ENCODE measurements at regions not wholly inside any gene's neighbourhood (a gene's known extent, or its start where the extent isn't known, plus 50 kb on each side); places are given as distances from the start of the nearest gene placed in this dataset.

- no peak overlapping the region for H3K9ac ChIP-seq (ENCODE audit: low read length)
- H3K27me3 ChIP-seq (ENCODE audit: low read length) = no peaks in the 10 kb centered on the region
- DNase-seq = no peak
- H3K27ac ChIP-seq (ENCODE audit: low read length) = no peak overlapping the region
- no peaks in the 10 kb centered on the region for H3K9me3 ChIP-seq (ENCODE audit: low read length)
- H4K20me1 ChIP-seq (ENCODE audit: insufficient read depth, low read depth, low read length) = no peaks in the 10 kb centered on the region
- peak overlapping the region; percentile 39; the same call in 1 of the 2 replicates for H2AFZ ChIP-seq (ENCODE audit: low read length)
- H3K9me2 ChIP-seq (replicated peaks; ENCODE audit: insufficient read depth, low read length) = no peaks in the 10 kb centered on the region
- H3K4me2 ChIP-seq (ENCODE audit: low read depth, low read length, poor library complexity, severe bottlenecking) = no peak overlapping the region
- H3K4me1 ChIP-seq (ENCODE audit: low read length) = peaks cover 59% of the 10 kb centered on the region
- H3K4me3 ChIP-seq (ENCODE audit: low read length) = no peak overlapping the region
- H3K36me3 ChIP-seq (ENCODE audit: insufficient read depth, low read length) = no peaks in the 10 kb centered on the region
- H3K79me2 ChIP-seq (ENCODE audit: low read length) = no peaks in the 10 kb centered on the region
Observed at GRCh38 chr16:47956916-47957315, 198.9 kb downstream of the ABCC12 start.

- Histone ChIP-seq H3K9me3 (ENCODE audit: low read length) (no peaks in the 10 kb centered on the region), H3K27me3 (ENCODE audit: low read length) (no peaks in the 10 kb centered on the region), H2AFZ (ENCODE audit: low read length) (no peak overlapping the region), H3K4me1 (ENCODE audit: low read length) (peaks cover 19% of the 10 kb centered on the region), H3K4me2 (ENCODE audit: low read depth, low read length, poor library complexity, severe bottlenecking) (no peak overlapping the region), H4K20me1 (ENCODE audit: insufficient read depth, low read depth, low read length) (no peaks in the 10 kb centered on the region), H3K36me3 (ENCODE audit: insufficient read depth, low read length) (no peaks in the 10 kb centered on the region), H3K79me2 (ENCODE audit: low read length) (no peaks in the 10 kb centered on the region), H3K9ac (ENCODE audit: low read length) (no peak overlapping the region), H3K27ac (ENCODE audit: low read length) (no peak overlapping the region), H3K9me2 (replicated peaks; ENCODE audit: insufficient read depth, low read length) (no peaks in the 10 kb centered on the region), H3K4me3 (ENCODE audit: low read length) (no peak overlapping the region)
- DNase-seq = no peak
Observed at GRCh38 chr16:47949714-47950113, 206.1 kb downstream of the ABCC12 start.

DNA sequence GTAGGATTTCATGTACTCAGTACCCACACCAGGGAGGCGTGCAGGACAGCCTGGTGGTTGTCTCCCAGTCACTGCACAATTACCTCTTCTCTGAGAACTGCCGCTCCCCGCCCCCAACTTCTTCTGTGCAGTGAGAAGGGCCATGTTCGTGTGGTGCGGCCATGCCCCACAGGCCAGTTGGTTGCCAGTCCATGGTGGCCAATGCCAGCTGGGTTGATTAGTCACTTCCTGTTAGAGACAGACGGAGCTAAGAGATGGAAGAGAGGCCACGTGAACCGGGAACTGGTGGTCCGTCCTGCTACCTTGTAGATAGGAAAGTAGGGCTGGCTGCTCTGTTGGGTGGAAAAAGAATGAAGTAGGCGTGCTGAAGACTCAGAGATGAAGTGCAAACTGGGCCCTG lies 206.5 kb downstream of the ABCC12 start:
- no peaks in the 10 kb centered on the region for H3K9me3 ChIP-seq (ENCODE audit: low read length)

GRCh38 chr16:47947723-47948122 lies 208.1 kb downstream of the ABCC12 start:
- no peak overlapping the region for H3K9ac ChIP-seq (ENCODE audit: low read length)
- no peak for DNase-seq
- no peaks in the 10 kb centered on the region for H3K36me3 ChIP-seq (ENCODE audit: insufficient read depth, low read length)
- H3K4me3 ChIP-seq (ENCODE audit: low read length) = no peak overlapping the region
- no peaks in the 10 kb centered on the region for H4K20me1 ChIP-seq (ENCODE audit: insufficient read depth, low read depth, low read length)
- H3K9me3 ChIP-seq (ENCODE audit: low read length) = no peaks in the 10 kb centered on the region
- no peak overlapping the region for H2AFZ ChIP-seq (ENCODE audit: low read length)
- H3K27me3 ChIP-seq (ENCODE audit: low read length) = no peaks in the 10 kb centered on the region
- H3K27ac ChIP-seq (ENCODE audit: low read length) = no peak overlapping the region
- H3K4me1 ChIP-seq (ENCODE audit: low read length) = peaks cover 12% of the 10 kb centered on the region
- H3K4me2 ChIP-seq (ENCODE audit: low read depth, low read length, poor library complexity, severe bottlenecking) = no peak overlapping the region
- no peaks in the 10 kb centered on the region for H3K79me2 ChIP-seq (ENCODE audit: low read length)
- H3K9me2 ChIP-seq (replicated peaks; ENCODE audit: insufficient read depth, low read length) = no peaks in the 10 kb centered on the region

More for the DNA sequence above, 206.5 kb downstream of the ABCC12 start:
- Histone ChIP-seq H2AFZ (ENCODE audit: low read length) (no peak overlapping the region), H4K20me1 (ENCODE audit: insufficient read depth, low read depth, low read length) (no peaks in the 10 kb centered on the region), H3K27me3 (ENCODE audit: low read length) (no peaks in the 10 kb centered on the region), H3K79me2 (ENCODE audit: low read length) (no peaks in the 10 kb centered on the region), H3K9ac (ENCODE audit: low read length) (no peak overlapping the region), H3K36me3 (ENCODE audit: insufficient read depth, low read length) (no peaks in the 10 kb centered on the region), H3K4me3 (ENCODE audit: low read length) (no peak overlapping the region), H3K4me1 (ENCODE audit: low read length) (peaks cover 19% of the 10 kb centered on the region), H3K4me2 (ENCODE audit: low read depth, low read length, poor library complexity, severe bottlenecking) (no peak overlapping the region), H3K9me2 (replicated peaks; ENCODE audit: insufficient read depth, low read length) (no peaks in the 10 kb centered on the region), H3K27ac (ENCODE audit: low read length) (no peak overlapping the region)
- DNase-seq = no peak

DNA sequence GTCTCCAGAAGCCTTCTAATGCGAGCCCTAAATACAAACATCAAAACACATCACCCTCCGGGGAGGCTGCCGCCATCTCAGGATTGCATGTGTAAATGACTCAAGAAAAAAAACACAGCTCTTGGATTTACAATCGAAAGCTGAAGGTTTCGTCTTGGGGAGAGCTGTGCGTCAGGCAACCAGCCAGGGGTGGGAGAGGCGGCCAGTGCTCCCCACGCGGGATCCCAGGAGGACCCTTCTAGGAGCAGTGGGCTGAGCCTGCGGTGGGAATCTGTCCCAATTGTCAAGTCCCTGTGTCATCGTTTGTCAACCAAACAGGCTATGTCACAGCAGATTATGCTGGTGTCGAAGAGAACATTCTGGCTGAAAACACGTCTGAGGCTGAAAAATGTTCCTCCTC lies 209.7 kb downstream of the ABCC12 start:
- Histone ChIP-seq H3K27me3 (ENCODE audit: low read length) (no peaks in the 10 kb centered on the region), H3K4me1 (ENCODE audit: low read length) (no peaks in the 10 kb centered on the region; the same call in 1 of the 2 replicates), H2AFZ (ENCODE audit: low read length) (no peak overlapping the region), H3K36me3 (ENCODE audit: insufficient read depth, low read length) (no peaks in the 10 kb centered on the region), H3K9me2 (replicated peaks; ENCODE audit: insufficient read depth, low read length) (no peaks in the 10 kb centered on the region), H4K20me1 (ENCODE audit: insufficient read depth, low read depth, low read length) (no peaks in the 10 kb centered on the region), H3K4me2 (ENCODE audit: low read depth, low read length, poor library complexity, severe bottlenecking) (no peak overlapping the region), H3K9ac (ENCODE audit: low read length) (no peak overlapping the region), H3K9me3 (ENCODE audit: low read length) (no peaks in the 10 kb centered on the region), H3K4me3 (ENCODE audit: low read length) (no peak overlapping the region), H3K79me2 (ENCODE audit: low read length) (no peaks in the 10 kb centered on the region), H3K27ac (ENCODE audit: low read length) (no peak overlapping the region)
- DNase-seq = no peak

DNA sequence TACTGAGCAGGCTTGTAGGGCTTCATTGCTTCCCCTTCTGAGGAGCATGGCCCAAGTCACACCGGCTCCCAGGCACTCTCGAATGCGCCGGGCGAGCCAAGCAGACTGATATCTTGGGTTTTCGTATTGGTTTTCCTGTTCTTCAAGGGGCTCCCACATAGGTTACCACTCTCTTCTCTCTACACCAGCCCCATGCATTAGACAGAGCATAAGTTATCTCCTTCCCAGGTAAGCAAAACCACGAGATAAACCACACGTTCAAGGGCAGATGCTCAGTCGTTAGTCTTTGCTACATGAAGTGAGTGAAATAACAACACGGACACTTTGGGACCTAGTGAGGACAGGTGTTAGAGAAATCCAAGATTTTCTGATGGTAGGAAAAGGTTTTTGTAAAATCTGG lies 211.2 kb downstream of the ABCC12 start:
- no peaks in the 10 kb centered on the region for H3K9me3 ChIP-seq (ENCODE audit: low read length)
- H3K4me3 ChIP-seq (ENCODE audit: low read length) = no peak overlapping the region
- no peaks in the 10 kb centered on the region for H3K9me2 ChIP-seq (replicated peaks; ENCODE audit: insufficient read depth, low read length)
- H3K9ac ChIP-seq (ENCODE audit: low read length) = no peak overlapping the region
- no peak for DNase-seq
- H3K4me2 ChIP-seq (ENCODE audit: low read depth, low read length, poor library complexity, severe bottlenecking) = no peak overlapping the region
- no peaks in the 10 kb centered on the region for H3K36me3 ChIP-seq (ENCODE audit: insufficient read depth, low read length)
- no peaks in the 10 kb centered on the region for H3K79me2 ChIP-seq (ENCODE audit: low read length)
- H2AFZ ChIP-seq (ENCODE audit: low read length) = no peak overlapping the region
- no peak overlapping the region for H3K27ac ChIP-seq (ENCODE audit: low read length)
- H4K20me1 ChIP-seq (ENCODE audit: insufficient read depth, low read depth, low read length) = no peaks in the 10 kb centered on the region
- H3K27me3 ChIP-seq (ENCODE audit: low read length) = no peaks in the 10 kb centered on the region
- H3K4me1 ChIP-seq (ENCODE audit: low read length) = peaks cover 9% of the 10 kb centered on the region

- Histone ChIP-seq H3K79me2 (ENCODE audit: low read length) (no peaks in the 10 kb centered on the region), H4K20me1 (ENCODE audit: insufficient read depth, low read depth, low read length) (no peaks in the 10 kb centered on the region), H3K4me3 (ENCODE audit: low read length) (no peak overlapping the region), H3K27me3 (ENCODE audit: low read length) (no peaks in the 10 kb centered on the region), H3K27ac (ENCODE audit: low read length) (no peak overlapping the region), H3K9me3 (ENCODE audit: low read length) (no peaks in the 10 kb centered on the region), H3K4me1 (ENCODE audit: low read length) (peaks cover 10% of the 10 kb centered on the region), H3K9me2 (replicated peaks; ENCODE audit: insufficient read depth, low read length) (no peaks in the 10 kb centered on the region), H3K9ac (ENCODE audit: low read length) (no peak overlapping the region), H3K4me2 (ENCODE audit: low read depth, low read length, poor library complexity, severe bottlenecking) (no peak overlapping the region), H2AFZ (ENCODE audit: low read length) (no peak overlapping the region), H3K36me3 (ENCODE audit: insufficient read depth, low read length) (no peaks in the 10 kb centered on the region)
- DNase-seq = no peak
Observed at GRCh38 chr16:47943235-47943634, 212.6 kb downstream of the ABCC12 start.

DNA sequence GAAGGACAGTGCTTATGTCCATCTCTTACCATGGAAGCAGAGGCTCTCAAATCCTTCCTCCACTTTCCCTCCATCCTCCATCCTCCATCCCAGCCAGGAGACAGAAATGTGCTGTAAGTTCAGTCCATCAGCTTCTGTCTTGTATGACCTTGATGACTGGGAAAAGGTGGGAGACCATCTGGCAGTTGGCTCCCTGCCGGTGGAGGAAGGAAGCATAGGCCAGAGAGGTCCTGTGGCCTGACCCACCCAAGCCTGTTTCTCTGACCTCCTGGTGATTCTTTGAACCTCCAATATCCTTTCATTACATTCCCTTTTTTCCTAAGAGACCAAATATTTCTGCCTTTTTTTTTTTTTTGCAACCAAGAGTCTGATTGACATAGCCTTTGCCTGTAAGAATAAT lies 215.3 kb downstream of the ABCC12 start:
- no peak overlapping the region for H3K9ac ChIP-seq (ENCODE audit: low read length)
- H3K27me3 ChIP-seq (ENCODE audit: low read length) = no peaks in the 10 kb centered on the region
- H3K4me1 ChIP-seq (ENCODE audit: low read length) = peaks cover 10% of the 10 kb centered on the region
- no peak overlapping the region for H3K4me2 ChIP-seq (ENCODE audit: low read depth, low read length, poor library complexity, severe bottlenecking)
- no peaks in the 10 kb centered on the region for H3K36me3 ChIP-seq (ENCODE audit: insufficient read depth, low read length)
- no peak for DNase-seq
- H3K27ac ChIP-seq (ENCODE audit: low read length) = no peak overlapping the region
- no peaks in the 10 kb centered on the region for H3K9me3 ChIP-seq (ENCODE audit: low read length)
- no peak overlapping the region for H3K4me3 ChIP-seq (ENCODE audit: low read length)
- H3K9me2 ChIP-seq (replicated peaks; ENCODE audit: insufficient read depth, low read length) = no peaks in the 10 kb centered on the region
- H4K20me1 ChIP-seq (ENCODE audit: insufficient read depth, low read depth, low read length) = no peaks in the 10 kb centered on the region
- H3K79me2 ChIP-seq (ENCODE audit: low read length) = no peaks in the 10 kb centered on the region
- no peak overlapping the region for H2AFZ ChIP-seq (ENCODE audit: low read length)

GRCh38 chr16:47939680-47940079 lies 216.1 kb downstream of the ABCC12 start:
- Histone ChIP-seq H3K36me3 (ENCODE audit: insufficient read depth, low read length) (no peaks in the 10 kb centered on the region), H3K4me2 (ENCODE audit: low read depth, low read length, poor library complexity, severe bottlenecking) (no peak overlapping the region), H3K27ac (ENCODE audit: low read length) (no peak overlapping the region), H2AFZ (ENCODE audit: low read length) (no peak overlapping the region), H3K9me3 (ENCODE audit: low read length) (no peaks in the 10 kb centered on the region), H4K20me1 (ENCODE audit: insufficient read depth, low read depth, low read length) (no peaks in the 10 kb centered on the region), H3K9me2 (replicated peaks; ENCODE audit: insufficient read depth, low read length) (no peaks in the 10 kb centered on the region), H3K4me1 (ENCODE audit: low read length) (peaks cover 10% of the 10 kb centered on the region), H3K4me3 (ENCODE audit: low read length) (no peak overlapping the region), H3K27me3 (ENCODE audit: low read length) (peaks cover 2% of the 10 kb centered on the region; the same call in 1 of the 2 replicates), H3K79me2 (ENCODE audit: low read length) (no peaks in the 10 kb centered on the region), H3K9ac (ENCODE audit: low read length) (no peak overlapping the region)
- DNase-seq = no peak

All from Karpas-422 (cell line).